DMS53 treated with DMSO at 0.1 percent for 48 hours (cell line): ENCODE measurements at regions not wholly inside any gene's neighbourhood (a gene's known extent, or its start where the extent isn't known, plus 50 kb on each side); places are given as distances from the start of the nearest gene placed in this dataset.
"Not testable (repeated sequence)": the region's sequence is repeated elsewhere in the genome, so short reads cannot be mapped to it uniquely, and the experiment has no call there.

Experiments
- DNase-seq: peaks from one replicate; lab custom pipeline; 2025; ENCODE audit not compliant: unreplicated experiment; lab: John Stamatoyannopoulos, UW

- not testable (repeated sequence) for DNase-seq
These were observed 138.4 kb downstream of the KCNJ12 start for GRCh38 chr17:21514567-21514966.

- DNase-seq: no peak
These were observed 141.6 kb downstream of the KCNJ12 start for GRCh38 chr17:21517538-21518293.

- DNase-seq: no peak
These were observed 146.7 kb downstream of the KCNJ12 start for GRCh38 chr17:21522755-21523336.

- no peak for DNase-seq
These were observed 147.5 kb downstream of the KCNJ12 start for GRCh38 chr17:21523497-21524210.

- no peak for DNase-seq
These were observed 148.0 kb downstream of the KCNJ12 start for GRCh38 chr17:21524211-21524591.

- DNase-seq: no peak
These were observed 149.4 kb downstream of the KCNJ12 start for GRCh38 chr17:21525464-21526130.

- DNase-seq: no peak
These were observed 152.0 kb downstream of the KCNJ12 start for GRCh38 chr17:21528031-21528695.

GRCh38 chr17:21530311-21530710, 154.2 kb downstream of the KCNJ12 start:
- DNase-seq: no peak

GRCh38 chr17:21530841-21531240, 154.7 kb downstream of the KCNJ12 start:
- DNase-seq: no peak

GRCh38 chr17:21532763-21533385, 156.7 kb downstream of the KCNJ12 start:
- DNase-seq: no peak

GRCh38 chr17:21535686-21536375, 156.5 kb upstream of the KCNJ18 start:
- DNase-seq: no peak

- DNase-seq: no peak
These were observed 155.0 kb upstream of the KCNJ18 start for GRCh38 chr17:21537302-21537701.

- DNase-seq: no peak
These were observed 153.7 kb upstream of the KCNJ18 start for GRCh38 chr17:21538615-21539014.

- no peak for DNase-seq
These were observed 153.2 kb upstream of the KCNJ18 start for GRCh38 chr17:21539146-21539545.

GRCh38 chr17:21540502-21540901, 151.8 kb upstream of the KCNJ18 start:
- DNase-seq: no peak

GRCh38 chr17:21542070-21542469, 150.3 kb upstream of the KCNJ18 start:
- DNase-seq: no peak

- DNase-seq: no peak
These were observed 149.3 kb upstream of the KCNJ18 start for GRCh38 chr17:21542991-21543390.

- no peak for DNase-seq
These were observed 147.3 kb upstream of the KCNJ18 start for GRCh38 chr17:21545064-21545463.

- no peak for DNase-seq
These were observed 144.1 kb upstream of the KCNJ18 start for GRCh38 chr17:21548236-21548635.

- no peak for DNase-seq
These were observed 143.1 kb upstream of the KCNJ18 start for GRCh38 chr17:21549107-21549687.
